ENCODE measurements at regions not wholly inside any gene's neighbourhood (a gene's known extent, or its start where the extent isn't known, plus 50 kb on each side); places are given as distances from the start of the nearest gene placed in this dataset.
A peak's percentile ranks its signal among the peaks of the same experiment; 100 is the strongest.

- Histone ChIP-seq H3K9me3 (ENCODE audit: insufficient read depth, low read depth, low read length) (no peaks in the 10 kb centered on the region), H3K9me2 (replicated peaks; ENCODE audit: low read depth, low read length) (no peaks in the 10 kb centered on the region), H3K9ac (ENCODE audit: low read depth, low read length, poor library complexity, severe bottlenecking) (no peak overlapping the region), H3K4me2 (ENCODE audit: low read depth, low read length, poor library complexity, severe bottlenecking) (no peak overlapping the region), H3K27me3 (ENCODE audit: insufficient read depth, low read length, poor library complexity, severe bottlenecking) (no peaks in the 10 kb centered on the region), H3K4me1 (ENCODE audit: insufficient read depth, low read length, poor library complexity, severe bottlenecking) (no peaks in the 10 kb centered on the region), H3K36me3 (ENCODE audit: insufficient read depth, low read length) (no peaks in the 10 kb centered on the region), H3K4me3 (ENCODE audit: low read length, poor library complexity, severe bottlenecking) (no peak overlapping the region), H3F3A (ENCODE audit: low read depth) (no peaks in the 10 kb centered on the region), H4K20me1 (ENCODE audit: insufficient read depth, low read length, poor library complexity, severe bottlenecking) (no peaks in the 10 kb centered on the region), H2AFZ (ENCODE audit: low read length) (no peak overlapping the region), H3K79me2 (ENCODE audit: insufficient read depth, low read length) (no peaks in the 10 kb centered on the region)
- no peak for TF ChIP-seq CTCF (conservative IDR thresholded peaks at IDR 0.05; ENCODE audit: low read length)
- no peak for TF ChIP-seq EZH2phosphoT487 (IDR thresholded peaks at IDR 0.05; ENCODE audit: borderline replicate concordance)
Observed at GRCh38 chr4:117428536-117428935, 343.2 kb upstream of the TRAM1L1 start.

GRCh38 chr4:117429061-117429460 lies 343.7 kb upstream of the TRAM1L1 start:
- Histone ChIP-seq H3K9me3 (ENCODE audit: insufficient read depth, low read depth, low read length) (no peaks in the 10 kb centered on the region), H3F3A (ENCODE audit: low read depth) (no peaks in the 10 kb centered on the region), H3K4me2 (ENCODE audit: low read depth, low read length, poor library complexity, severe bottlenecking) (no peak overlapping the region), H3K4me1 (ENCODE audit: insufficient read depth, low read length, poor library complexity, severe bottlenecking) (no peaks in the 10 kb centered on the region), H3K4me3 (ENCODE audit: low read length, poor library complexity, severe bottlenecking) (no peak overlapping the region), H3K36me3 (ENCODE audit: insufficient read depth, low read length) (no peaks in the 10 kb centered on the region), H2AFZ (ENCODE audit: low read length) (no peak overlapping the region), H3K79me2 (ENCODE audit: insufficient read depth, low read length) (no peaks in the 10 kb centered on the region), H3K9me2 (replicated peaks; ENCODE audit: low read depth, low read length) (no peaks in the 10 kb centered on the region), H3K27me3 (ENCODE audit: insufficient read depth, low read length, poor library complexity, severe bottlenecking) (no peaks in the 10 kb centered on the region), H3K9ac (ENCODE audit: low read depth, low read length, poor library complexity, severe bottlenecking) (no peak overlapping the region), H4K20me1 (ENCODE audit: insufficient read depth, low read length, poor library complexity, severe bottlenecking) (no peaks in the 10 kb centered on the region)
- peak; percentile 34; the same call in 1 of the 2 replicates for TF ChIP-seq CTCF (conservative IDR thresholded peaks at IDR 0.05; ENCODE audit: low read length)
- TF ChIP-seq EZH2phosphoT487 (IDR thresholded peaks at IDR 0.05; ENCODE audit: borderline replicate concordance): no peak

GRCh38 chr4:117429506-117429905 lies 344.1 kb upstream of the TRAM1L1 start:
- Histone ChIP-seq H3K9me3 (ENCODE audit: insufficient read depth, low read depth, low read length) (no peaks in the 10 kb centered on the region), H2AFZ (ENCODE audit: low read length) (no peak overlapping the region), H3K4me1 (ENCODE audit: insufficient read depth, low read length, poor library complexity, severe bottlenecking) (no peaks in the 10 kb centered on the region), H3K27me3 (ENCODE audit: insufficient read depth, low read length, poor library complexity, severe bottlenecking) (no peaks in the 10 kb centered on the region), H3K79me2 (ENCODE audit: insufficient read depth, low read length) (no peaks in the 10 kb centered on the region), H3K9ac (ENCODE audit: low read depth, low read length, poor library complexity, severe bottlenecking) (no peak overlapping the region), H4K20me1 (ENCODE audit: insufficient read depth, low read length, poor library complexity, severe bottlenecking) (no peaks in the 10 kb centered on the region), H3K4me3 (ENCODE audit: low read length, poor library complexity, severe bottlenecking) (no peak overlapping the region), H3F3A (ENCODE audit: low read depth) (no peaks in the 10 kb centered on the region), H3K4me2 (ENCODE audit: low read depth, low read length, poor library complexity, severe bottlenecking) (no peak overlapping the region), H3K9me2 (replicated peaks; ENCODE audit: low read depth, low read length) (no peaks in the 10 kb centered on the region), H3K36me3 (ENCODE audit: insufficient read depth, low read length) (no peaks in the 10 kb centered on the region)
- TF ChIP-seq EZH2phosphoT487 (IDR thresholded peaks at IDR 0.05; ENCODE audit: borderline replicate concordance): no peak
- no peak for TF ChIP-seq CTCF (conservative IDR thresholded peaks at IDR 0.05; ENCODE audit: low read length)
